ENCODE measurements at regions not wholly inside any gene's neighbourhood (a gene's known extent, or its start where the extent isn't known, plus 50 kb on each side); places are given as distances from the start of the nearest gene placed in this dataset.

GRCh38 chr14:39617537-39617936 lies 185.3 kb upstream of the FBXO33 start:
- no peak for TF ChIP-seq CTCF (IDR thresholded peaks at IDR 0.05; ENCODE audit: insufficient read depth, low read depth, low read length, missing control alignments)
- no peak overlapping the region for H3K4me3 ChIP-seq (ENCODE audit: low read depth, low read length)
- no peak for DNase-seq (ENCODE audit: low read depth)

GRCh38 chr14:39615352-39615751 lies 183.1 kb upstream of the FBXO33 start:
- no peak for DNase-seq (ENCODE audit: low read depth)
- H3K4me3 ChIP-seq (ENCODE audit: low read depth, low read length), result no peak overlapping the region
- TF ChIP-seq CTCF (IDR thresholded peaks at IDR 0.05; ENCODE audit: insufficient read depth, low read depth, low read length, missing control alignments), result no peak

GRCh38 chr14:39614297-39614923 lies 182.2 kb upstream of the FBXO33 start:
- H3K4me3 ChIP-seq (ENCODE audit: low read depth, low read length), result no peak overlapping the region
- TF ChIP-seq CTCF (IDR thresholded peaks at IDR 0.05; ENCODE audit: insufficient read depth, low read depth, low read length, missing control alignments), result no peak
- peak; percentile 7 for DNase-seq (ENCODE audit: low read depth)

GRCh38 chr14:39609119-39609518 lies 176.9 kb upstream of the FBXO33 start:
- no peak for DNase-seq (ENCODE audit: low read depth)
- no peak for TF ChIP-seq CTCF (IDR thresholded peaks at IDR 0.05; ENCODE audit: insufficient read depth, low read depth, low read length, missing control alignments)
- no peak overlapping the region for H3K4me3 ChIP-seq (ENCODE audit: low read depth, low read length)

GRCh38 chr14:39607978-39608377 lies 175.7 kb upstream of the FBXO33 start:
- DNase-seq (ENCODE audit: low read depth), result no peak
- no peak overlapping the region for H3K4me3 ChIP-seq (ENCODE audit: low read depth, low read length)
- TF ChIP-seq CTCF (IDR thresholded peaks at IDR 0.05; ENCODE audit: insufficient read depth, low read depth, low read length, missing control alignments), result no peak

GRCh38 chr14:39603942-39604341 lies 171.7 kb upstream of the FBXO33 start:
- TF ChIP-seq CTCF (IDR thresholded peaks at IDR 0.05; ENCODE audit: insufficient read depth, low read depth, low read length, missing control alignments), result no peak
- H3K4me3 ChIP-seq (ENCODE audit: low read depth, low read length), result no peak overlapping the region
- DNase-seq (ENCODE audit: low read depth), result no peak

- no peak overlapping the region for H3K4me3 ChIP-seq (ENCODE audit: low read depth, low read length)
These were observed 161.1 kb upstream of the FBXO33 start for GRCh38 chr14:39593377-39593776.

More at GRCh38 chr14:39593377-39593776, 161.1 kb upstream of the FBXO33 start:
- DNase-seq (ENCODE audit: low read depth), result no peak
- no peak for TF ChIP-seq CTCF (IDR thresholded peaks at IDR 0.05; ENCODE audit: insufficient read depth, low read depth, low read length, missing control alignments)

Measured in GM12865 (cell line).